Activated B cell treated with CpG ODN at 0.5 μM for 24 hours (primary cell): ENCODE measurements at regions not wholly inside any gene's neighbourhood (a gene's known extent, or its start where the extent isn't known, plus 50 kb on each side); places are given as distances from the start of the nearest gene placed in this dataset.

Experiments used
- ATAC-seq: fragments of 200-7000 bp; cut with Tn5 transposase; one replicate; pipeline ENCODE4 v1.10.0; 2021; ENCODE audit warnings: low read depth, mild to moderate bottlenecking, moderate library complexity
- CTCF ChIA-PET: fragments of 350-600 bp; sonication (Branson Sonifier 250); formaldehyde crosslinking; loops from one replicate; lab custom pipeline; 2021; ENCODE audit warnings: antibody characterized with exemption; lab: Charles Lee
- POLR2A ChIA-PET: fragments of 350-600 bp; sonication (Branson Sonifier 250); formaldehyde crosslinking; loops from one replicate; lab custom pipeline; 2021; ENCODE audit warnings: antibody characterized with exemption; lab: Charles Lee
- DNase-seq: peaks from one replicate; pipeline ENCODE4 v3.0.0; 2022
- H3K27ac Mint-ChIP-seq: one replicate; pipeline ENCODE4 v1.8.0; 2020; ENCODE audit warnings: mixed read lengths
- H3K27me3 Mint-ChIP-seq: one replicate; pipeline ENCODE4 v1.8.0; 2021; ENCODE audit warnings: mixed read lengths
- H3K36me3 Mint-ChIP-seq: one replicate; pipeline ENCODE4 v1.8.0; 2021; ENCODE audit warnings: low read depth, mixed read lengths
- H3K4me1 Mint-ChIP-seq: one replicate; pipeline ENCODE4 v1.8.0; 2021; ENCODE audit warnings: mixed read lengths
- H3K4me3 Mint-ChIP-seq: one replicate; pipeline ENCODE4 v1.8.0; 2020; ENCODE audit warnings: mild to moderate bottlenecking, mixed read lengths
- H3K9me3 Mint-ChIP-seq: one replicate; pipeline ENCODE4 v1.8.0; 2020; ENCODE audit warnings: mixed read lengths
- intact Hi-C: fragments of 100-400 bp; cut with micrococcal nuclease; formaldehyde crosslinking; loops from one replicate; pipeline ENCODE4 v1.15.1; 2024
- TF ChIP-seq, protein P1 (sequence below): fragments of 200-600 bp; IDR thresholded peaks from one replicate; pipeline ENCODE4 v1.8.0; 2022; ENCODE audit warnings: antibody characterized with exemption, mild to moderate bottlenecking

DNA sequence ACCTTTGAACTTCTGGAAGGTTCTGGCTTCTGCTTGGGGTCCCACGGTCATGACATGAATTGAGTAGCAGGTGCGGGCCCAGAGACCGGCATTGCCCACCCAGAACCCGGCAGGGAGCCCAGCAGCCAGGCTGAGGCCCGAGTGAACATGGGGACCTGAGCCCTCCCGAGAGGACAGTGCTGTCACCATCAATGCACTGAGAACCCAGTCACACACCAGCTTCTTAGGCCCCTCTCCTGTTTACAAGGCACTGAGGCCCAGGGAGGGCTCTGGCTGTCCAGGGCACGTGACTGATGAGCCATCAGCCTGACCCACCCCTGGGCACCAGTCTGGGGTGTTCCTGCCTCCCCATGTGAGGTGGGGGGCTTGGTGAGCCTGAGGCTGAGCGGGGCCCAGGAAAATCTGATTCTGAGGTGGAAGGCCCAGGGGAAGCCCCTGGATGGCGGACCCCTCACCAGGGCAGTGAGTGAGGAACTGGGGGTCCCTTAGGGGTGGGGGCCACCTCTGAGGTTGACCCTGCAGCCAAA lies 60.3 kb upstream of the RNU6ATAC start:
- ATAC-seq (no peak), DNase-seq (no peak)
- TF ChIP-seq, protein P1, sequence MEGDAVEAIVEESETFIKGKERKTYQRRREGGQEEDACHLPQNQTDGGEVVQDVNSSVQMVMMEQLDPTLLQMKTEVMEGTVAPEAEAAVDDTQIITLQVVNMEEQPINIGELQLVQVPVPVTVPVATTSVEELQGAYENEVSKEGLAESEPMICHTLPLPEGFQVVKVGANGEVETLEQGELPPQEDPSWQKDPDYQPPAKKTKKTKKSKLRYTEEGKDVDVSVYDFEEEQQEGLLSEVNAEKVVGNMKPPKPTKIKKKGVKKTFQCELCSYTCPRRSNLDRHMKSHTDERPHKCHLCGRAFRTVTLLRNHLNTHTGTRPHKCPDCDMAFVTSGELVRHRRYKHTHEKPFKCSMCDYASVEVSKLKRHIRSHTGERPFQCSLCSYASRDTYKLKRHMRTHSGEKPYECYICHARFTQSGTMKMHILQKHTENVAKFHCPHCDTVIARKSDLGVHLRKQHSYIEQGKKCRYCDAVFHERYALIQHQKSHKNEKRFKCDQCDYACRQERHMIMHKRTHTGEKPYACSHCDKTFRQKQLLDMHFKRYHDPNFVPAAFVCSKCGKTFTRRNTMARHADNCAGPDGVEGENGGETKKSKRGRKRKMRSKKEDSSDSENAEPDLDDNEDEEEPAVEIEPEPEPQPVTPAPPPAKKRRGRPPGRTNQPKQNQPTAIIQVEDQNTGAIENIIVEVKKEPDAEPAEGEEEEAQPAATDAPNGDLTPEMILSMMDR, result no peak
- Mint-ChIP-seq H3K27me3 (peaks cover 7% of the 10 kb centered on the region), H3K4me1 (no peaks in the 10 kb centered on the region), H3K27ac (no peak overlapping the region), H3K9me3 (no peaks in the 10 kb centered on the region), H3K4me3 (no peak overlapping the region), H3K36me3 (no peaks in the 10 kb centered on the region)
- ChIA-PET CTCF (no interaction called here), POLR2A (no interaction called here)
- intact Hi-C loops, result no loop called here

DNA sequence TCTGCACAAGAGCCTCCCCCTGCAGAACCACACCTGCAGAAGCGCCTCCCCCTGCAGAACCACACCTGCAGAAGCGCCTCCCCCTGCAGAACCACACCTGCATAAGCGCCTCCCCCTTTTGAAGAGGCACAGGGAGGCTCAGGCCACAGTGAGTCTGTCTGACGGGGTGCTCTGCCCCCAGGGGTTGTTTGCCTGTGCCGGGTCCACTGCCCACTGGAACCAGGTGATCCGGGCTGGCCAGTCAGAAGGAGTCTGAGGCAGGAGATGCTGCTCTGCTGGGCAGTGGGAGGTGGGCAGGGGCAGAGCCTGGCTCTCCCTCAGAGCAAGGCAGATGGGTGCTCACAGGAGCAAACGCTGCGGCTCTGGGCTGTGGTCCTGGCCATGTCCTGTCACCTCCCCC lies 60.8 kb upstream of the RNU6ATAC start:
- no peak overlapping the region for H3K27ac Mint-ChIP-seq
- peaks cover 8% of the 10 kb centered on the region for H3K27me3 Mint-ChIP-seq
- H3K36me3 Mint-ChIP-seq, result no peaks in the 10 kb centered on the region
- H3K9me3 Mint-ChIP-seq, result no peaks in the 10 kb centered on the region
- DNase-seq (no peak), ATAC-seq (no peak)
- CTCF ChIA-PET, result no interaction called here
- H3K4me1 Mint-ChIP-seq, result no peaks in the 10 kb centered on the region
- intact Hi-C loops, result no loop called here
- POLR2A ChIA-PET, result no interaction called here
- TF ChIP-seq, protein P1, result no peak
- H3K4me3 Mint-ChIP-seq, result no peak overlapping the region

DNA sequence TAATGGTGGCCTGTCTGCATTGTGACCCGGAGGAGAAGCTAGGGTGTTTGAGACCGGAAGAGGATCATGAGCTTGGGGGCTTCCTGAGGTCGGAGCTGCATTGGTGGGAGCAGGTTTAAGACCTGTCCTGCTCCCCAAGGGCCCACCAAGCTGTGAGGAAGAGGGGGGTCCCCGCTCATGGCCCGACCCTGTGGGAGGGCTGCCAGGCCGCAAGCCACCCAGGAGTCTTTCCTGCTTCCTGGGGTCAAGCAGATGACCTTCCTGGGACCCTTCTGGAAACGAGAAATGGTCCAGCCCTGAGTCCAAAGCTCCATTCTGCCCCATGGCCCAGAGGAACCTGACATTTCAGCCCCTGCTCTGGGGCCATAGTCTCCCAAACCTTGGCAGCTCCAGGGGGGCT lies 61.5 kb upstream of the RNU6ATAC start:
- ChIA-PET POLR2A (no interaction called here), CTCF (no interaction called here)
- Mint-ChIP-seq H3K4me3 (no peak overlapping the region), H3K27ac (no peak overlapping the region), H3K36me3 (no peaks in the 10 kb centered on the region), H3K9me3 (no peaks in the 10 kb centered on the region), H3K27me3 (peaks cover 11% of the 10 kb centered on the region), H3K4me1 (no peaks in the 10 kb centered on the region)
- TF ChIP-seq, protein P1, result no peak
- intact Hi-C loops, result no loop called here
- no peak for DNase-seq
- ATAC-seq, result no peak

DNA sequence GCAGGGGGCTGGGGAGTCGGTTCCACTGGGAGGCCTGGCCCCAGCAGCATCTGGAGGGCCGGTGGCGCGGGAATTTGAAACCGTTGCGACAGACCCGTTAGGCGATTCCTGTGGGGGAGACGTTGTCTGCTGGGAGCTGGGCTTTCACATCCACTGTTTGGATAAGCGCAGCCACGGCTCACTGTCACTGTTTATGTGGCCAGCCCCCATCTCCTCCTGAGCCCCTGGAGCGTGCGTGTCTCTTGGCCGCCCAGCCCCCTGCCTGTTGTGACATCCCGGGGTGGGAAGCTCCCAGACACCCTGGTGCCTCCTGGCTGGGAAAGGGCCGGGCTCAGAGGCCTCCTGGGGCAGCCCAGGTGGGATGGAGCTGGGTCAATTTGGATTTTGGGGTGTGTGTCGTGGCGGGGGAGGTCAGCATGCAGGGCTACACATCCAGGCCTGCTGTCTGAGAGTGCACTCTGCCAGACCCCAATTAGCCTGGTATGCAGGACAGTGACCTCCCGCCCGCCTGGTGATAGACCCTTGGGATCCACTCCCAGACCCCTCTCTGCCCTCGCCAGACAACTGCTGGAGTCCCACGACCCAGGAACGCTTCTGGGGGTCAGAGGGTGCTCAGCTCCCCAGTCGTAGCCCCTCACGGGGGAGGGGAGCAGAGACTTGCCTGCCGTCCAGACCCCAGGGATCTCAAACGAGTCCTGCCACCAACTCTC lies 62.0 kb upstream of the RNU6ATAC start:
- TF ChIP-seq, protein P1, result no peak
- ChIA-PET POLR2A (no interaction called here), CTCF (no interaction called here)
- ATAC-seq (no peak), DNase-seq (no peak)
- intact Hi-C loops, result no loop called here
- H3K4me3 Mint-ChIP-seq, result no peak overlapping the region
- no peaks in the 10 kb centered on the region for H3K4me1 Mint-ChIP-seq
- no peak overlapping the region for H3K27ac Mint-ChIP-seq
- H3K27me3 Mint-ChIP-seq, result peaks cover 11% of the 10 kb centered on the region
- no peaks in the 10 kb centered on the region for H3K36me3 Mint-ChIP-seq
- H3K9me3 Mint-ChIP-seq, result no peaks in the 10 kb centered on the region

- ChIA-PET POLR2A (no interaction called here), CTCF (no interaction called here)
- intact Hi-C loops, result no loop called here
- peaks cover 10% of the 10 kb centered on the region for H3K27me3 Mint-ChIP-seq
- no peaks in the 10 kb centered on the region for H3K9me3 Mint-ChIP-seq
- TF ChIP-seq, protein P1, result no peak
- no peaks in the 10 kb centered on the region for H3K36me3 Mint-ChIP-seq
- no peaks in the 10 kb centered on the region for H3K4me1 Mint-ChIP-seq
- no peak overlapping the region for H3K4me3 Mint-ChIP-seq
- DNase-seq (no peak), ATAC-seq (no peak)
- no peak overlapping the region for H3K27ac Mint-ChIP-seq
Observed at GRCh38 chr9:134227451-134228411, 63.4 kb upstream of the RNU6ATAC start.
